ENCODE measurements at regions not wholly inside any gene's neighbourhood (a gene's known extent, or its start where the extent isn't known, plus 50 kb on each side); places are given as distances from the start of the nearest gene placed in this dataset.

DNA sequence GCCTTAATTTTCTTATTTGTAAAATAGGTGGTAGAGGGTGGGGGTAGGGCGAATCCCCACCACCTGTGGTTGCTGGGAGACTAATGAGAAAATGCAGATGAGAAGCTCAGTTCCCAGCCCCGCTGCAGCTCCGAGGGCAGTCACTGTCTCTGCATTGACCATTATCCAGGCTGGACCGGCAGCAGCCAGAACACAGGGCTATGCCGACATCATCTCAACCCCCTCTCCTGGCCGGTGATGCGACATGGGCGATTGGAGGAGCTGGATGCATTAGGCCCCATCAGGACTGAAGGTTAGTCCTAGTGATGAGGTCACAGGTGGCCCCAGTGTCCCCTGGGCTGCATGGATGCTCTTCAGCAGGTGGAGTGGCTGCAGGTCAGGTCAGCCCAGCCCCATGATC, 412.4 kb downstream of the CTTN start:
- H2BK5ac ChIP-seq (ENCODE audit: insufficient read length, low read length), result no peak overlapping the region
- H3K4me2 ChIP-seq (ENCODE audit: insufficient read depth, insufficient read length, low read length), result no peak overlapping the region
- no peaks in the 10 kb centered on the region for H3K79me2 ChIP-seq (ENCODE audit: insufficient read depth, low read length)
- H3K27ac ChIP-seq (ENCODE audit: insufficient read length, low read depth, low read length), result no peak overlapping the region
- H3K56ac ChIP-seq (ENCODE audit: insufficient read length, low read depth, low read length), result no peak overlapping the region
- Mint-ChIP-seq H3K27me3 (ENCODE audit: low read depth) (no peaks in the 10 kb centered on the region), H3K27ac (no peak overlapping the region), H3K9me3 (no peaks in the 10 kb centered on the region), H3K4me1 (peaks cover 0 to 4% of the 10 kb centered on the region in 2 experiments; a peak in 2 of 4 replicates), H3K4me3 (no peak overlapping the region), H3K36me3 (ENCODE audit: insufficient read depth in 1 of 3, low read depth in 3 of 3) (peaks cover 6 to 12% (median 9%) of the 10 kb centered on the region in 3 experiments; a peak in 5 of 7 replicates)
- H4K20me1 ChIP-seq (ENCODE audit: control insufficient read depth, insufficient read depth, insufficient read length), result peaks cover 3% of the 10 kb centered on the region
- no peak overlapping the region for H4K8ac ChIP-seq (replicated peaks; ENCODE audit: insufficient read length, low read depth, low read length)
- no peaks in the 10 kb centered on the region for H3K79me1 ChIP-seq (ENCODE audit: insufficient read depth, low read depth, low read length, poor library complexity, severe bottlenecking)
- TF ChIP-seq, protein P1, sequence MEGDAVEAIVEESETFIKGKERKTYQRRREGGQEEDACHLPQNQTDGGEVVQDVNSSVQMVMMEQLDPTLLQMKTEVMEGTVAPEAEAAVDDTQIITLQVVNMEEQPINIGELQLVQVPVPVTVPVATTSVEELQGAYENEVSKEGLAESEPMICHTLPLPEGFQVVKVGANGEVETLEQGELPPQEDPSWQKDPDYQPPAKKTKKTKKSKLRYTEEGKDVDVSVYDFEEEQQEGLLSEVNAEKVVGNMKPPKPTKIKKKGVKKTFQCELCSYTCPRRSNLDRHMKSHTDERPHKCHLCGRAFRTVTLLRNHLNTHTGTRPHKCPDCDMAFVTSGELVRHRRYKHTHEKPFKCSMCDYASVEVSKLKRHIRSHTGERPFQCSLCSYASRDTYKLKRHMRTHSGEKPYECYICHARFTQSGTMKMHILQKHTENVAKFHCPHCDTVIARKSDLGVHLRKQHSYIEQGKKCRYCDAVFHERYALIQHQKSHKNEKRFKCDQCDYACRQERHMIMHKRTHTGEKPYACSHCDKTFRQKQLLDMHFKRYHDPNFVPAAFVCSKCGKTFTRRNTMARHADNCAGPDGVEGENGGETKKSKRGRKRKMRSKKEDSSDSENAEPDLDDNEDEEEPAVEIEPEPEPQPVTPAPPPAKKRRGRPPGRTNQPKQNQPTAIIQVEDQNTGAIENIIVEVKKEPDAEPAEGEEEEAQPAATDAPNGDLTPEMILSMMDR (conservative IDR thresholded peaks at IDR 0.05), result no peak
- no peak overlapping the region for H3K23ac ChIP-seq (ENCODE audit: insufficient read length, low read depth, low read length)
- no peak overlapping the region for H2BK12ac ChIP-seq (ENCODE audit: insufficient read length, low read depth, low read length)
- H3K18ac ChIP-seq (ENCODE audit: insufficient read length, low read depth, low read length), result no peak overlapping the region
- WGBS (ENCODE audit: extremely low coverage, insufficient read length, low lambda C conversion rate), result no CpG with 5 or more reads among the region's 8 CpGs
- no peak overlapping the region for H4K5ac ChIP-seq (ENCODE audit: insufficient read length, low read depth, low read length)
- H2BK15ac ChIP-seq (ENCODE audit: low read depth, low read length), result no peak overlapping the region
- no peak overlapping the region for H2BK20ac ChIP-seq (ENCODE audit: low read depth, low read length, poor library complexity, severe bottlenecking)
- no peak overlapping the region for H3K9ac ChIP-seq (ENCODE audit: extremely low read depth, insufficient read length, low read length)
- H3K14ac ChIP-seq (ENCODE audit: insufficient read depth, low read length), result no peak overlapping the region
- H3T11ph ChIP-seq (ENCODE audit: low read length), result no peak overlapping the region
- H3K4me1 ChIP-seq (ENCODE audit: insufficient read depth, low read length), result no peaks in the 10 kb centered on the region
- no peak overlapping the region for H2AK5ac ChIP-seq (ENCODE audit: insufficient read length, low read length)
- no peaks in the 10 kb centered on the region for H3K23me2 ChIP-seq (ENCODE audit: insufficient read length, low read depth, low read length, poor library complexity, severe bottlenecking)
- no peaks in the 10 kb centered on the region for H3K27me3 ChIP-seq (ENCODE audit: insufficient read depth, low read length)
- no peak overlapping the region for H4K91ac ChIP-seq (ENCODE audit: insufficient read length, low read depth, low read length)
- no peaks in the 10 kb centered on the region for H3K9me3 ChIP-seq (ENCODE audit: control insufficient read depth, low read depth, low read length)
- H3K4ac ChIP-seq (ENCODE audit: low read depth, low read length), result no peak overlapping the region
- no peak overlapping the region for H2AFZ ChIP-seq (ENCODE audit: low read length)
- DNase-seq, result no peak
- H2BK120ac ChIP-seq (ENCODE audit: low read depth, low read length, poor library complexity, severe bottlenecking), result no peak overlapping the region
